Hepatocyte (in vitro differentiated cells): ENCODE measurements at regions not wholly inside any gene's neighbourhood (a gene's known extent, or its start where the extent isn't known, plus 50 kb on each side); places are given as distances from the start of the nearest gene placed in this dataset.
"Not testable (repeated sequence)": the region's sequence is repeated elsewhere in the genome, so short reads cannot be mapped to it uniquely, and the experiment has no call there.

Experiments used
- EZH2 ChIP-seq: fragments of 200-600 bp; sonication (generic); IDR thresholded peaks from 2 replicates; pipeline ENCODE4 v1.6.1; 2016; ENCODE audit warnings: antibody characterized with exemption, mild to moderate bottlenecking, borderline replicate concordance
- TF ChIP-seq, protein P1 (sequence below): fragments of 200-600 bp; sonication (generic); IDR thresholded peaks from 2 replicates; pipeline ENCODE4 v1.5.1; 2016; ENCODE audit warnings: antibody characterized with exemption, mild to moderate bottlenecking; ENCODE audit not compliant: poor library complexity

DNA sequence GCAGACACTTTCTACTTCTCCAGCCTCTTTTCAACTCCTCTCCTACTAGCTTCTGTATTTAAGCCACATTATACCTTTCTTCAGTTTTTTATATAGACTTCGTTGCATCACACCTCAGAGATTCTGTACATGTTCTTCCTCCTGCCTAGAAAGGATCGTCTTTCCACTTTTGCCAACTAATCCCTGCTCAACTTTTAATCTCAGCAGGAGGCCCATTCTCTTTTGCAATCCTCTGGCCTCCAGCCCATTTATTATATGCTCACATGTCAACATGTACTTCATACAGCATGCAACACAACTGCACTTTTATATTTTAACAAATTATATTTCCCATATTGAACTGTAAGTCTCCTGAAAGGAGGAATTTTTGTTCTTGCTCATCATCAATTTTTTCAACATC is 476.5 kb upstream of the SMIM31 start:
- TF ChIP-seq, protein P1, sequence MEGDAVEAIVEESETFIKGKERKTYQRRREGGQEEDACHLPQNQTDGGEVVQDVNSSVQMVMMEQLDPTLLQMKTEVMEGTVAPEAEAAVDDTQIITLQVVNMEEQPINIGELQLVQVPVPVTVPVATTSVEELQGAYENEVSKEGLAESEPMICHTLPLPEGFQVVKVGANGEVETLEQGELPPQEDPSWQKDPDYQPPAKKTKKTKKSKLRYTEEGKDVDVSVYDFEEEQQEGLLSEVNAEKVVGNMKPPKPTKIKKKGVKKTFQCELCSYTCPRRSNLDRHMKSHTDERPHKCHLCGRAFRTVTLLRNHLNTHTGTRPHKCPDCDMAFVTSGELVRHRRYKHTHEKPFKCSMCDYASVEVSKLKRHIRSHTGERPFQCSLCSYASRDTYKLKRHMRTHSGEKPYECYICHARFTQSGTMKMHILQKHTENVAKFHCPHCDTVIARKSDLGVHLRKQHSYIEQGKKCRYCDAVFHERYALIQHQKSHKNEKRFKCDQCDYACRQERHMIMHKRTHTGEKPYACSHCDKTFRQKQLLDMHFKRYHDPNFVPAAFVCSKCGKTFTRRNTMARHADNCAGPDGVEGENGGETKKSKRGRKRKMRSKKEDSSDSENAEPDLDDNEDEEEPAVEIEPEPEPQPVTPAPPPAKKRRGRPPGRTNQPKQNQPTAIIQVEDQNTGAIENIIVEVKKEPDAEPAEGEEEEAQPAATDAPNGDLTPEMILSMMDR: not testable (repeated sequence)
- TF ChIP-seq EZH2: not testable (repeated sequence)
